GM21515 (cell line): ENCODE measurements at regions not wholly inside any gene's neighbourhood (a gene's known extent, or its start where the extent isn't known, plus 50 kb on each side); places are given as distances from the start of the nearest gene placed in this dataset.

Experiments
- ATAC-seq: cut with Tn5 transposase; IDR thresholded peaks from one replicate; pipeline ENCODE4 v1.9.1; 2021; ENCODE audit not compliant: unreplicated experiment

DNA sequence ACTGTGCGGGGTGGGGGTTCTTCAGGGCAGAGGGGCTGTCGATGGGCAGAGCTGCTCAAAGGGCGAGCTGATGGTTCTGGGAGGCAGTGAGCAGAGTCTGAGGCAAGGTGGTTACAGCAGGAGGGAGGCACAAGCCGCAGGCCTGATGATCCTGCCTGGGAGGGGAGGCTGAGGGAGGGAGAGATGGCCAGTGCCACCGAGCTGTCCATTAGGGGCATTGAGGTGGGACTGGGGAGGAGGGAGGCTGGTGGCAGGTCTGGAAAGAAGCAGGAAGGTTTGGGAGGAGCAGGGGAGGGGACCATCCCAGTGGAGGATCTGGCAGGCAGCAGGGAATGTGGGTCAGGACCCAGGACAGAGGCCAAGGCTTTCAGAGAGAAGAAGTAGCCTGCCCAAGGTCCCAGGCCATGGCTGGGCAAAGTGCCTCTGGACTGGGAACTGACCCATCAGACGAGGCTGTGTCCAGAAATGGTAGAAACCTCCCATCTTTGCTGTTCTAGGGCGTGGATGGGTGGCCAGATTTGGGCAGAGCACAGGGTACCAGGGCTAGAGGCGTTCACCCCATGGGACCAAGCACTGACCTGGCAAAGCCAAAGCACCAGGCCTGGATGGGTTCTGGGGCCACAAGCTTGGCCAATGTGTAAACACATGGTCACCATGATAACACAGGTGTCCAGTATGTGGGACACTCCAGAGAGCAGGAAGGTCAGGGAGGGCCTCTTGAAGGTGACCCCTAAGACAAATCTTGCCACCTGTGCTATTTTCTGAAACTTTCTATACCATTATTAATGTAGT, 55.5 kb downstream of the INHBB start:
- ATAC-seq: no peak

DNA sequence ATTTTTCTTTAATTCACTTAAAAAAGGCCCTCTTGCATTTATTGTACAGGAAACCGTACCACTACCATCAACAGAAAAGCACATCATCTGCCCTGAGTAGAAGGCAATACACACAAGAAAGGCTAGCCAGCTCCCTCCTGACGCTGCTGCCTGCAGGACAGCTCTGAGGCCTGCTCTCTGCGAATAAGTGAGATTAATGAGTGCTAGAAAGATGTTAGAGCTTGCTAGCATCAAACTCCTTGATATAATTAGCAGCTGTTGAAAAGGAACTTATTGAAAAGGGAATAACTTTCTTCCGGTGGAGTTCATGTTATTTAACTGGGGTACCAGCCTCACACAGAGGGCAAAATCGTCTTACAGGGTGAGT, 56.1 kb downstream of the INHBB start:
- ATAC-seq: no peak

DNA sequence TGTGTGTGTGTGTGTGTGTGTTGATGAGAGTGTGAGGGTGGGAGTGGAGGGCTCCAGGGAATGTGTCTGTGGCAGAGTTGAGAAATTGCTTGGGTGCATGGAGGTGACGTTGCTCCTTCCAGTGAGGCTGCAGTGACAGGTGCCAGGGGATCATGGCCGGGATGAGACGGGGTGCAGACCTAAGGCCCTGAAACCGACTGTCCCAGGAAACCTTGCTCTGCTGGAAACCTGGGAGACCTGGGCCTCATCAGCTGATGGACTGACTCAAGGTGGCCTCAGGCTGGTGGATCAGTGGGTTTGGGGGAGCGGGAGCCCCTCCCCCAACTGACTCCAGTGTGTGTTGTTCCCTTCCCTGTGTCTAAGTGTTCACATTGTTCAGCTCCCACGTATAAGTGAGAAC, 56.6 kb downstream of the INHBB start:
- no peak for ATAC-seq

DNA sequence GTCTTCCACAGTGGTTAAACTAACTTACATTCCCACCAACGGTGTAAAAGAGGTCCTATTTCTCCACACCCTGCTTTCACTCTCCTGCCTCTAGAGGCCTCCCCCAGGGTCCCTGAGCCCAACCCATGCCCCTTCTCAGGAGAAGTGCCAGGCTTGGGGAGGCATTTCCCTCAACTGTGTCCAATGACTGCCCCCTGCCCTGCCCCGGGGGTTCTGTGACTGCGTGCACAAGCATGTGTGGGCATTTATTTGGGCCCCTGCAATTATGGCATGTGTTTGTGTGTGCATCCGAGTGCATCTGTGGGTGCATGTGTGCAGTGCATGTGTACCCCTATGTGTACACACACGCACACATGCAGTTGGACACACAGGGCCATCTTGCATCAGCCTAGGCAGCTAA, 57.3 kb downstream of the INHBB start:
- ATAC-seq: no peak

DNA sequence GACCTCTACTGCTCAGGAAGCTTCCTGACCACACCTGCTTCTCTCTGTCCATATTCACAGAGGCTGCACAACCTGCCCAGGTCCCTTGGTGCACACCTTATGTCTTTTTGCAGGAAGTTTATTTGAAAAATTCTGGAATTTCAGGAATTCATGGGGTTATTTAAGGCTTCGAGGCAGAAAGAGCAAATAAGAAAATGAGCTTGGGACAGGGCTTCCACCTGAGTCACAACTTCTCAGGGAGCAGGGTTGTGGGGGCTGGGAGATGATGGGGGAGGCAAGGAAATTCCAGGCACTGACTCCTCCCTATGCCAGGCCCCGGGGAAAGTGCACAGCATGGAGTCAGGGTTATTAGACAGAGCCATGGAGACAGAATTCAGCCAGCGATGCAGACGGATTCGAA, 57.7 kb downstream of the INHBB start:
- ATAC-seq: no peak

DNA sequence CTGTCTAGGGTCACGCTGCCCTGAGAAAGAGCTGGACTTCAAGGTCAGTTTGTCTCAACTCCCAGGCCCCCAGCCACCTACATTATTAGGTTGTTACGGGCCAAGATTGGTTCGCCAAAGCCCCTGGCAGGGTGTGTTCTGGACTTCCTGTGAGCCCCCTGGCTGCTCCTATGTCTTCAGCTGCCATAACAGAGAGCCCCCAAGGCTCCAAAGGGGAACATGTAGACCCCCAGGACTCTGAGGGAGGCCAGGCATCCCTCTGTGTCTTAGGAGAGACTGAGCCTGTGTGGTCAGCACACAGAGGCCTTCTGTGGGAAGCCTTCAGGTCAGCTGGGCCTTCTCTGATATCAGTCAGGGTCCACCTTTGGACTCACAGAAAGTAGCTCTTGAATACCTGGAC, 58.3 kb downstream of the INHBB start:
- ATAC-seq: no peak

DNA sequence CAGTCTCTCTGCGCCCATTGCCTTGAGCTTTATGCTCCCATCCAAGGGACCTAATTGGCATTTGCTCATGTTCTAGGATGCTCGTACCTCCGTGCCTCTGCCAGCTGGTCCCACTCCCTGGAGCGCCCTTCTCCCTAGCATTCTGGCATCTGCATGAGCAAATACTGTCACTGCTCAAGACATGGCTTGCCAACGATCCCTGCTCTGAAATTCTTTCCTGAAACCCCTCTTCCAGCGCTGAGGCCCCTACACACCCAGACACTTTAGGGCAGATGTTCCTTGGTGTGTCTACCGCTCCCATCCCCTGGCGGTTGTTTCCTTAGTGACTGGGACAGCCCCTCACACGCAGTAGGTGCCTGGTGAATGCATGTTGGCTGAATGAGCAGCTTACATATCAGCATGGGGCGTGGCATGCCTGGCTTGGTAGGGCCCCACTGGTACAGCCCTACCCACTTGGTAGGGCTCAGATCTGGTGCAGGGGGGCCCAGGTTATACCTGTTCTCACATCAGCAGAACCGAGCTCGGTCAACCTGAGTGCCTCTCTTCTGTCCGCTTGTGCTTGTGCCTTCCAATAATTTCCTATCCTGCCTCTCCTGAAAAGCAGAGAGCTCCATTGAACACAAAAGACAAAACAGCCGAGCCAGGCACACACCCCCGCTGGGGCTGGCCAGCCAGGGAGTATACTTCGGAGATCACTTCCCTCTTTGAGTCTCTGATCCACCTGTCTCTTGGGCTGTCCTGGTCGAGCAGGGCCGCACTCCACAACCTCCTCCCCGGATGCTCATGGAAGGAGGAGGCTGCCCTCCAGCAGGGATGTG, 59.2 kb downstream of the INHBB start:
- ATAC-seq: no peak

DNA sequence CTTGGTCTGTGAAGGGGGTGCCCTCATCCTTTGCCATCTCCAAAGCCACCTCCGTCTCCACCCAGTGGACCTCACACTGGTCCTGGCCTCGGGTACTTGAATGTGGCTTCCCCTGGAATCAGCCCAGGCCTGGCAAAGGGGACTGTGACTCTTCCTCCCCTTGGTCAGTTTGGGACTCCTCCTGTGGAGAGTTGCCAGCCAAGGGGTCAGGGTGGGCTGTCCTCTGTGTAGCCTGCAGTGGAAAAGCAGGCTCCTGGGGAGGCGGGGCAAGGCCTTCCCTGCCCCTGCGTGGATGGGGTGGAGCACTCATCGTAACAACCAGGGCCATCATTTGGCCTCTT, 59.8 kb downstream of the INHBB start:
- no peak for ATAC-seq

DNA sequence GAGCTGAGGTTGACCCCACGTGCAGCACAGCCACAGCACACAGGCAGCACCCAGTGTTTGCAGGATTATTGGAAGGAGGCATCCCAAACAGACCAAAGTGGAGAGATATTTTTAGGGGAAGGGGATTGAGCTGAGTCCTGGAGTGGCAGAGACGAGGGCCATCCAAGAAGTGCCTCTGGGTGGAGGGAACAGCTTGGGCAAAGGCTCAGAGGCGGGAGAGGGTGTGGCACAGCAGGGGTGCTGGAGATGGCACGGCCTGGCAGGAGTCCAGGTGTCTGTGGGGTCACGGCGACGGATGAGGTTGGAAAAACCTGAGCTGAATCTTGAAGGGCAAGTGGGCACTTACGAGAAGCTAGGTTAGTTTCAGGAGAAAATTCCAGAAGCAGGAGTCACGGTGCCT, 60.6 kb downstream of the INHBB start:
- no peak for ATAC-seq

DNA sequence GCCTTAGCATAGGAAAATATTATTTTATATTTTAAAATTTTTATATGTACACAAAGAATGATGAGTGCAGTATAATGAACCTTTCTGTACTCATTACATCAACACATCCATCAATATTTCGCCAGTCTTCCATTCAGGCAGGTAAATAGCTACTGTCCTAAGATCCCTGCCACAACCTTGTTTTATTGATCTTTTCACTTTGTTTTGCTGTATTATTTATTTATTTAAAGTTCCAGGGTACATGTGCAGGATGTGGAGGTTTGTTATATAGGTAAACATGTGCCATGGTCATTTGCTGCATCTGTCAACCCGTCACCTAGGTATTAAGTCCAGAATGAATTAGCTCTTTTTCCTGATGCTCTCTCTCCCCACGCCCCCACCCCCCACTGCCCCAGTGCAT, 64.6 kb downstream of the INHBB start:
- ATAC-seq: no peak

DNA sequence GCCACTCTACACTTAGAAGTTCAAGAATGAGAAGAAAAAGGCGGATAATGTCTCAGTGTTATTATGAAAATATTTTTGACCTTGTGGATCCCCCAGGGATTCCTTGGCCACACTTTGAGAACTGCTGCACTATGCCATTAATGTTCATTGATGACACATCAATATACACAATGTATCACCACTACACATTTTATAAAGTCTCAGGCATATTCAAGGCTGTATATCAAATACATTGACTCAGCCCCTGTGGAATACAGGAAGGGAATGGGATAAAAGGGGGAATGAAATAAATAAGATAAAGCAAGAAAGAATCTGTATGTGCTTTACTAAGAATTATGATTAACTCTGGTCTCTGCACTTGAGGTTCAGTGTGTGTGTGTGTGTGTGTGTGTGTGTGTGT, 69.1 kb downstream of the INHBB start:
- no peak for ATAC-seq

DNA sequence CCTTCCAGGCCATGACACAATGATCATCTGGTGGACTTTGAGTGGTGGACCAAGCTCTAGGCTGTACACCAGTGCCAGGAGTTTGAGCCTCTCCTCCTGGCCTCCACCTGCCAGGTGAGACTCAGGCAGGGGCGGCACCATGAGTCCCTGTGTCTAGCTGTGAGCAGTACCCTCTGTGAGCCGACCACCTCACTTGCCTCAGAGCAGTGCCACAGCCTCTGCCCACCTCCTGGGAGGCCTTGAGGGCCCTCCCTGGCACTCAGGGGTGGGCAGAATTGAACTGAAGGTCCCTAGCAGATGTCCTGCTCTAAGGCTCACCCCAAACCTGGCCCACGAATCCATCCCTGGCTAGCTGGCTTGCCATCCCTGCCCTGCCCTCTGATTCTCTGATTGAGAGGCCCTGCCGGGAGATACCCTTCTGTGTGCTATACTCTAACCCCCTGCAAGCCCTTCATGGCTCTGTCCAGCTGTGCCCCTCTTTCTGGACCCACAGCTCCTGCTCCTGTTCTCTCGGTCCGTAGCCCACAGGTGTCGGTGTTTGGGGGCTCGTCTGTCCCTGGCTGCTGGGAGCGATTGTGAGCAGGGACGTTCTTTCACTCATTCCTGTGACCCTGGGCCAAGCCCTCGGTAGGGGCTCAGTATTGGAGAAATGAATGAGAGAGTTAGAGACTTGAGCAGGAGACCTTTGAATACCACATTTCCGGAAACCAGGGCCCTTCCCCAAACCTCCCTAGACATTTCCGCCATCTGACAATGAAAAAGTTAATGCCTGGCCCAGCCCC, 70.0 kb downstream of the INHBB start:
- ATAC-seq: no peak

DNA sequence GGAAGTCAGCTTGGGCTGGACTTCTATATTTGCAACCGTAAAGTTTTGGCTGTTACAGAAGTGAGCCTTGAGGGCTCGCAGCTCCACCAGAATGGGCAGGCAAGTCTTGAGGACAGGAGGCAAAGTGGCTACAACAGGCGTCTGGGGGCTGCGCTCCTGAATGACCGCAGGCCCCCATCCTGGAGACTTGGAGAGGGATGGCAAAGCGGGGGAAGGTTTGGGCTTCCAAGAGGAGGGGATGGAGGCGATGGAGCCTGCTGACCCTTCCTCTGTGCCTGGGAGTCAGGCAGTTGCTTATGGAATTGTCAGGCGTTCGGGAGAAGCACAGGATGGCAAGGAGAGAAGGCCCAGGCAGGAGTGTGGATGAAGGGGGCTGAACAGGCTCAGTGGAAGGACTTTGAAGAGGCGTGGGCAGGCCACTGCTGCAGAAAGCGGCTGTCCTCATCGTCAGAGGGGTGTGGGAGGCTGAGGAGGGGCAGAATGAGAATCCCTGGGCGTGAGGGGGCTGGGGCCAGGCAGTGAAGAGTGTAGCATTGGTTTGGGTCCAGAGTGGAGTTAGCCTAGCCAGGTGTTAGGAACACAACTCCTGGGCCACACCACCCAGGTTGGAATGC, 72.3 kb downstream of the INHBB start:
- ATAC-seq: no peak

DNA sequence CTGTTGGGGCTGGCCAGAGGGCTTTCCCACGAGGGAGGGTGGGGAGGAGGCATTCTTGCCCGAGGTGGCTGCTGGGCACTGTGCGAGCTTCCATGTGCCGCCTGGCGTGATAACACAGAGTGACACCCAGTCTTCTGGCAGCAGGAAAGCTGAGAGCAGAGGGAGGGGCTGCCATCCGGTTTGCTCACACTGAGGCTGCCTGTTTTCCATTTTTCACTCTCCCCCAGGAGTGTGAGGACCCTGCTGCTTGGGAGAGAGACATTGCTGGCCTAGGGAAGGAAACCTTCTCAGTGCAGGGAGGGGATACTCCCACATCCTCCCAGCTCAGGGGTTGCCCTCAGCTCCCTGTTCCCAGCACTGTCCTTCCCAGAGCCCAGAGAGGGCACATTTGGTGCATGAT, 73.1 kb downstream of the INHBB start:
- ATAC-seq: no peak

DNA sequence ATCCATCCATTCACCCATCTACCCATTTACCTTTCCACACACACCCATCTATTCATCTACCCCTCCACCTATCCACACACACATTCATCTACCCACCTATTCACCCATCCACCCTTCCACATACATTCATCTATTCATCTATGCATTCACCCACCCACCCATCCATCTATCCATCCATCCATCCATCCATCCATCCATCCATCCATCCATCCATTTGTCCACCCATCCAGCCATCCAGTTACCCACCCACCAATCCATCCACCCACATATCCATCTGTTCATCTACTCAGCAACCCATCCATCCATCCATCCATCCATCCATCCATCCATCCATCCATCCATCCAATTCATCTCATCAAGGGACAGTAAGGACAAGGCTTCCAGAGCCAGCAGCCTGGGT, 74.0 kb downstream of the INHBB start:
- no peak for ATAC-seq

DNA sequence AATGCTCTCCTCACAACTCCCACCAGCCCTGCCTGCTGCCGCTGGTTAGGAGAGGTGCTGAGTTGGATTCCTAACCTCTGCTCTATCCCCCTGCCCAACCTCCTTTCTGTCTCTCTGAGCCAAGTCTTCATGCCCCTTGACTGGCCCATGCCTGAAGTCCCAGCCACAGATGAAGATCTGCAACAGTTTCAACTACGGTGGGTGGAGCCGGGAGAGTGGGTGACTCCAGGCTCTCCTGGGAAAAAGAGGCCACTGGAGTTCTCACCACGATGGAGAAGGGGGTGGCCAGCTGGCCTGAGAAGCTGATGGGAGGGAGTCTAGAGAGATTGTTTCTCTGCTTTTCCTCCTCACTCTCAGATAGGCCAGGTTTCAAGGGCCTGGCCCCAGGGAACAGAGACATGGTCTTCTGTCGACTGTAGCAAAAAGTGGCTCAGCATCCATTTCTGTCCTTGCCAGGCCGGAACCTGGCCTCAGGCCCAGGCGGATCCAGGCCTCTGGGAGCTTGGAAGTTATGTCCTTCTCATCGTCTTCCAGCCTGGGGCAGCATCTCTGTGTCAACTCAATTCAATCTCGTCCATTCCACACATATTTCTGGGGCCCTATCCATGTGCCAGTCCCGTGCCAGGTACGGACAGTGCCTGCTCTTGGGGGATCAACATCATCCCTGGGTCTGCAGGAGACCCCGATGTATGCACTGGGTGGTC, 75.3 kb downstream of the INHBB start:
- no peak for ATAC-seq

DNA sequence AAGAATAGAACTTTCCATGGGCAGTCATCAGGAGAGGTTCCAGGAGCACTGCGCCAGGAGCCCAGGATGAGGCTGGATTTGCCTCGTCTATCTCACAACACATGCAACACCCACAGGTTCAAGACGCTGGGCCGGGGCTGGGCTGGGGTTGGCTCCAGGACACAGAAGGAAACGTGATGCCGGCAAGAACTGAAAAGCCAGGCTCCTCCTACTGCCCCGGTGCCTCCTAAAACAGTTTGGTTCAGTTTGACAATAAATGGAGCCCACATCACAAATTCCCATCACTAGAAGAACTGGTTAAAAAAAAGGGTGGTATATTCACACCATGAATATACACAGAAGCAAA, 75.9 kb downstream of the INHBB start:
- ATAC-seq: no peak

DNA sequence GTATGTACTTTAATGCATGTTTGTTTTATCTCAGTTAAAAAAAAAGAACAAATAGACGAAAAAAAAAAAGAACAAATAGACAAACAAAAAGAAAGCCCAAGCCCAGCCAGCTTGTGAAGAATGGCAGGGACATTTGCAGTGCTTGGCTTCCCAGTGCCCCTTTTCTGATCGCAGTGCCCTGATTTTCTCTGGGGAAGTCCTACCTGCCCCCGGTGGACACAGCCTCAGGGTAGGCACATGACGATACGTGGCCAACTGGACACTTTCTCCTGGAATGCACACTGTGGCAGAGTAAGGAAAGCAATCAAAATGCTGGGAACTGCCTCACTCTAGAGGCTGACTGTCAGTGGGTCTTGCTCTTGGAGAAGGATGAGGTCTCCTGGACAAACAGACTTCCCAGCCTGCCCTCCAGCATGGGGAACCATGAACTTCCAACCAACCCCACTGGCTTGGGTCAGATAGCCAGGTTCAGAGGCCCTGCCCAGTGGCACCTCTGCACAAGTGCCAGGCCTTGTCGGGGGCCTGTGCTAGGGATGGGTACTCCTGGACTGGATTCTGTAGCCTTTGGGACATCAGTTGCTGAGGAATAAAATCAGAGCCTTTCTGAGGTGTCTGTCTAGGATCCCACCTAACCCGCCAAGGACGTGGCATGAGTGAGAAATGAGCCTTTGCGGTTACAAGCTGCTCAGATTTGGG, 76.7 kb downstream of the INHBB start:
- ATAC-seq: no peak

DNA sequence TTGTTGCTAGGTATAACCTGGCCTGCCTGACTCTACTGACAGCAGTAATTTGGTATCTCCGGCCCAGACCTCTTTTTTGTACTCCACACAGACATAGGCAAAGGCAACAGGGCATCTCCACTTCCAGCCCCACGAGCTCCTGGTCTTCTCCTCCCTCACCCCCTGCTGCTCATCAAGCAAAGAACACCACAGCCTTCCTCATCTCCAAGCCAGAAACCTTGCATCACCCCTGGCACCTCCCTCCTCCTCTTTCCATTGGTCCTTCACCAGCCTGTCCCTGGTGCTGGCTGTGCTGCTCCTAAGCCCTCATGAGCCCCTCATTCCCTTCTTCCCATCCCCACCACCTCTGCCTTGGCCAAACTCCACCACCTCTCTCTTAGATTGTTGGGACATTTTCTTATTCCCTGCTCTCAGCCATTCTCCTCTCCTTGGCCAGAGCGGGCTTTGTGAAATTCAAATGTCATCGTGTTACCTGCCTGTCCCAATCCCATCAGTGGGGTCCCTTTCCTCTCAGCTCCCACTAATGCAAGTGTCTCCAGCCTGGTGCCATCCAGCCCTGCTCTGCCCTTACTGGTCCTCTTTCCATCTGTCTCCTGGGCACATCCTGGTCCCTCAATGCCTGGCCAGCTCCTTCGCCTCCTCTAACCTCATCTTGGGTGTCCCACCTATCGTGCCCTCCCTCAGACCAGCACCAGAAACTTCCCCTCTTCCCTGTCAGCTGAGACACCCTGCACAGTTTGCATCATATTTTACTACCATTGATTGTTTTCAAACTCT, 77.4 kb downstream of the INHBB start:
- no peak for ATAC-seq
